H9 (cell line): ENCODE measurements at regions not wholly inside any gene's neighbourhood (a gene's known extent, or its start where the extent isn't known, plus 50 kb on each side); places are given as distances from the start of the nearest gene placed in this dataset.

ENCODE experiments used
- DNase-seq: peaks from one replicate; pipeline ENCODE4 v3.0.0-alpha.2; 2017
- H2AFZ ChIP-seq: one replicate; pipeline ENCODE4 v1.6.1; 2013; ENCODE audit warnings: mild to moderate bottlenecking, low read length, control low read depth, moderate library complexity
- H2AK5ac ChIP-seq: 2 replicates; pipeline ENCODE4 v1.6.1; 2013; ENCODE audit warnings: low read length, control low read depth, mixed read lengths; ENCODE audit not compliant: insufficient read length
- H2BK120ac ChIP-seq: one replicate; pipeline ENCODE4 v1.6.1; 2013; ENCODE audit warnings: low read depth, mild to moderate bottlenecking, low read length, control low read depth, inconsistent platforms; ENCODE audit not compliant: poor library complexity, severe bottlenecking
- H2BK12ac ChIP-seq: 2 replicates; pipeline ENCODE4 v1.6.1; 2013; ENCODE audit warnings: low read length, control low read depth, mixed read lengths, low read depth; ENCODE audit not compliant: insufficient read length
- H2BK15ac ChIP-seq: 2 replicates; pipeline ENCODE4 v1.6.1; 2013; ENCODE audit warnings: low read depth, low read length, control low read depth
- H2BK20ac ChIP-seq: one replicate; pipeline ENCODE4 v1.6.1; 2013; ENCODE audit warnings: low read depth, mild to moderate bottlenecking, low read length, control low read depth, inconsistent platforms; ENCODE audit not compliant: poor library complexity, severe bottlenecking
- H2BK5ac ChIP-seq: 2 replicates; pipeline ENCODE4 v1.6.1; 2013; ENCODE audit warnings: low read length, control low read depth, mixed read lengths; ENCODE audit not compliant: insufficient read length
- H3K14ac ChIP-seq: 2 replicates; pipeline ENCODE4 v1.6.1; 2013; ENCODE audit warnings: low read length, control low read depth; ENCODE audit not compliant: insufficient read depth
- H3K18ac ChIP-seq: 2 replicates; pipeline ENCODE4 v1.6.1; 2013; ENCODE audit warnings: low read depth, mild to moderate bottlenecking, mixed read lengths, low read length, control low read depth; ENCODE audit not compliant: insufficient read length
- H3K23ac ChIP-seq: 2 replicates; pipeline ENCODE4 v1.6.1; 2013; ENCODE audit warnings: low read length, control low read depth, mixed read lengths, low read depth; ENCODE audit not compliant: insufficient read length
- H3K23me2 ChIP-seq: 2 replicates; pipeline ENCODE4 v1.6.1; 2013; ENCODE audit warnings: low read depth, mild to moderate bottlenecking, mixed read lengths, low read length, control low read depth; ENCODE audit not compliant: insufficient read length, poor library complexity, severe bottlenecking
- H3K27ac ChIP-seq: 2 replicates; pipeline ENCODE4 v1.5.1; 2013; ENCODE audit warnings: low read length, control low read depth, mixed read lengths, low read depth; ENCODE audit not compliant: insufficient read length
- H3K27me3 ChIP-seq: 2 replicates; pipeline ENCODE4 v1.6.1; 2013; ENCODE audit warnings: low read length, control low read depth, inconsistent platforms; ENCODE audit not compliant: insufficient read depth
- H3K4ac ChIP-seq: 2 replicates; pipeline ENCODE4 v1.6.1; 2013; ENCODE audit warnings: low read depth, mild to moderate bottlenecking, control low read depth, inconsistent platforms, low read length, moderate library complexity
- H3K4me1 ChIP-seq: 2 replicates; pipeline ENCODE4 v1.6.1; 2013; ENCODE audit warnings: low read length, control low read depth, inconsistent platforms; ENCODE audit not compliant: insufficient read depth
- H3K4me2 ChIP-seq: 2 replicates; pipeline ENCODE4 v1.6.1; 2013; ENCODE audit warnings: low read length, control low read depth, mixed read lengths; ENCODE audit not compliant: insufficient read length, insufficient read depth
- H3K56ac ChIP-seq: 2 replicates; pipeline ENCODE4 v1.6.1; 2013; ENCODE audit warnings: low read depth, mild to moderate bottlenecking, mixed read lengths, low read length, control low read depth; ENCODE audit not compliant: insufficient read length
- H3K79me1 ChIP-seq: 2 replicates; pipeline ENCODE4 v1.6.1; 2013; ENCODE audit warnings: low read depth, mild to moderate bottlenecking, moderate library complexity, low read length, control low read depth, inconsistent platforms; ENCODE audit not compliant: insufficient read depth, poor library complexity, severe bottlenecking
- H3K79me2 ChIP-seq: 2 replicates; pipeline ENCODE4 v1.6.1; 2013; ENCODE audit warnings: low read length, control low read depth, inconsistent platforms; ENCODE audit not compliant: insufficient read depth
- H3K9ac ChIP-seq: 2 replicates; pipeline ENCODE4 v1.6.1; 2013; ENCODE audit warnings: low read length, control low read depth, mixed read lengths; ENCODE audit not compliant: insufficient read length; ENCODE audit errors: extremely low read depth
- H3K9me3 ChIP-seq: one replicate; pipeline ENCODE4 v1.6.1; 2013; ENCODE audit warnings: low read depth, low read length, inconsistent platforms; ENCODE audit not compliant: control insufficient read depth
- H3T11ph ChIP-seq: one replicate; pipeline ENCODE4 v1.6.1; 2013; ENCODE audit warnings: mild to moderate bottlenecking, low read length, control low read depth, inconsistent platforms
- H4K20me1 ChIP-seq: one replicate; pipeline ENCODE4 v1.6.1; 2013; ENCODE audit not compliant: control insufficient read depth, insufficient read length, insufficient read depth
- H4K5ac ChIP-seq: 2 replicates; pipeline ENCODE4 v1.6.1; 2013; ENCODE audit warnings: low read depth, mild to moderate bottlenecking, mixed read lengths, low read length, control low read depth; ENCODE audit not compliant: insufficient read length
- H4K8ac ChIP-seq: replicated peaks from 2 replicates; pipeline ENCODE4 v1.6.1; 2013; ENCODE audit warnings: low read length, control low read depth, mixed read lengths, low read depth; ENCODE audit not compliant: insufficient read length
- H4K91ac ChIP-seq: 2 replicates; pipeline ENCODE4 v1.6.1; 2013; ENCODE audit warnings: low read depth, mild to moderate bottlenecking, moderate library complexity, mixed read lengths, low read length, control low read depth; ENCODE audit not compliant: insufficient read length
- H3K27ac Mint-ChIP-seq, 3 experiments: 2 replicates in 2 of 3; 3 replicates in 1 of 3; pipeline ENCODE4 v1.8.0; 2020 to 2021; ENCODE audit warnings: mixed read lengths in 3 of 3, mild to moderate bottlenecking in 1 of 3, moderate library complexity in 1 of 3
- H3K27me3 Mint-ChIP-seq: 2 replicates; pipeline ENCODE4 v1.8.0; 2021; ENCODE audit warnings: low read depth, mild to moderate bottlenecking, moderate library complexity, mixed read lengths
- H3K36me3 Mint-ChIP-seq, 3 experiments: 2 replicates in 2 of 3; 3 replicates in 1 of 3; pipeline ENCODE4 v1.8.0; 2020 to 2021; ENCODE audit warnings: low read depth in 3 of 3, mixed read lengths in 3 of 3; ENCODE audit not compliant: insufficient read depth in 1 of 3
- H3K4me1 Mint-ChIP-seq, 2 experiments: 2 replicates each; pipeline ENCODE4 v1.8.0; 2020; ENCODE audit warnings: mixed read lengths in 2 of 2
- H3K4me3 Mint-ChIP-seq, 2 experiments: 2 replicates in 1 of 2; 3 replicates in 1 of 2; pipeline ENCODE4 v1.8.0; 2020 to 2021; ENCODE audit warnings: mild to moderate bottlenecking in 2 of 2, mixed read lengths in 2 of 2, moderate library complexity in 1 of 2
- H3K9me3 Mint-ChIP-seq, 2 experiments: 2 replicates in 1 of 2; 3 replicates in 1 of 2; pipeline ENCODE4 v1.8.0; 2020; ENCODE audit warnings: mild to moderate bottlenecking in 2 of 2, mixed read lengths in 2 of 2, moderate library complexity in 1 of 2
- WGBS: extraction: QIAGEN DNeasy Blood & Tissue Kit; methylation state at CpG from one replicate; pipeline ENCODE4 v1.1.7; 2013; ENCODE audit warnings: missing lambda C conversion rate, low lambda C conversion rate, mixed read lengths; ENCODE audit not compliant: insufficient read length; ENCODE audit errors: extremely low coverage; 5-methylcytosine and 5-hydroxymethylcytosine counted together
- TF ChIP-seq, protein P1 (sequence below): fragments of 200-600 bp; sonication (generic); conservative IDR thresholded peaks from 3 replicates; pipeline ENCODE4 v1.8.0; 2021; ENCODE audit warnings: antibody characterized with exemption, mild to moderate bottlenecking

- H3K4ac ChIP-seq: no peak overlapping the region
- H3K27me3 ChIP-seq: no peaks in the 10 kb centered on the region
- Mint-ChIP-seq H3K4me1 (peaks cover 20 to 22% of the 10 kb centered on the region in 2 experiments), H3K9me3 (no peaks in the 10 kb centered on the region), H3K27ac (no peak overlapping the region), H3K4me3 (no peak overlapping the region), H3K36me3 (no peaks in the 10 kb centered on the region), H3K27me3 (peaks cover 2% of the 10 kb centered on the region)
- H3K9ac ChIP-seq: no peak overlapping the region
- H3K79me1 ChIP-seq: no peaks in the 10 kb centered on the region
- H2AFZ ChIP-seq: no peak overlapping the region
- no peaks in the 10 kb centered on the region for H4K20me1 ChIP-seq
- no peak overlapping the region for H4K91ac ChIP-seq
- no peaks in the 10 kb centered on the region for H3K4me1 ChIP-seq
- H2AK5ac ChIP-seq: no peak overlapping the region
- no peak overlapping the region for H4K5ac ChIP-seq
- WGBS: no CpG with 5 or more reads among the region's 11 CpGs
- no peaks in the 10 kb centered on the region for H3K9me3 ChIP-seq
- H2BK15ac ChIP-seq: no peak overlapping the region
- no peak overlapping the region for H2BK12ac ChIP-seq
- H2BK120ac ChIP-seq: no peak overlapping the region
- no peak overlapping the region for H3K18ac ChIP-seq
- no peak overlapping the region for H3K56ac ChIP-seq
- H2BK5ac ChIP-seq: no peak overlapping the region
- H3K23ac ChIP-seq: no peak overlapping the region
- TF ChIP-seq, protein P1, sequence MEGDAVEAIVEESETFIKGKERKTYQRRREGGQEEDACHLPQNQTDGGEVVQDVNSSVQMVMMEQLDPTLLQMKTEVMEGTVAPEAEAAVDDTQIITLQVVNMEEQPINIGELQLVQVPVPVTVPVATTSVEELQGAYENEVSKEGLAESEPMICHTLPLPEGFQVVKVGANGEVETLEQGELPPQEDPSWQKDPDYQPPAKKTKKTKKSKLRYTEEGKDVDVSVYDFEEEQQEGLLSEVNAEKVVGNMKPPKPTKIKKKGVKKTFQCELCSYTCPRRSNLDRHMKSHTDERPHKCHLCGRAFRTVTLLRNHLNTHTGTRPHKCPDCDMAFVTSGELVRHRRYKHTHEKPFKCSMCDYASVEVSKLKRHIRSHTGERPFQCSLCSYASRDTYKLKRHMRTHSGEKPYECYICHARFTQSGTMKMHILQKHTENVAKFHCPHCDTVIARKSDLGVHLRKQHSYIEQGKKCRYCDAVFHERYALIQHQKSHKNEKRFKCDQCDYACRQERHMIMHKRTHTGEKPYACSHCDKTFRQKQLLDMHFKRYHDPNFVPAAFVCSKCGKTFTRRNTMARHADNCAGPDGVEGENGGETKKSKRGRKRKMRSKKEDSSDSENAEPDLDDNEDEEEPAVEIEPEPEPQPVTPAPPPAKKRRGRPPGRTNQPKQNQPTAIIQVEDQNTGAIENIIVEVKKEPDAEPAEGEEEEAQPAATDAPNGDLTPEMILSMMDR: no peak
- H3K79me2 ChIP-seq: no peaks in the 10 kb centered on the region
- no peak overlapping the region for H3K27ac ChIP-seq
- DNase-seq: no peak
- H3K14ac ChIP-seq: no peak overlapping the region
- H3T11ph ChIP-seq: no peak overlapping the region
- H3K23me2 ChIP-seq: no peaks in the 10 kb centered on the region
- H4K8ac ChIP-seq: no peak overlapping the region
- no peak overlapping the region for H3K4me2 ChIP-seq
- no peak overlapping the region for H2BK20ac ChIP-seq
These were observed 267.7 kb downstream of the ACTR3B start for GRCh38 chr7:153027210-153027609.
